Left renal pelvis (tissue), 4 donors: ENCODE measurements at regions not wholly inside any gene's neighbourhood (a gene's known extent, or its start where the extent isn't known, plus 50 kb on each side); places are given as distances from the start of the nearest gene placed in this dataset.
"Not testable (repeated sequence)": the region's sequence is repeated elsewhere in the genome, so short reads cannot be mapped to it uniquely, and the experiment has no call there.

Source experiments
- DNase-seq, 4 donors: peaks; one replicate each; pipeline ENCODE4 v3.0.0-alpha.2; 2013; ENCODE audit warnings: low read depth in 4 of 4, low spot score in 3 of 4

- no peak for DNase-seq
Observed at GRCh38 chr22:22772883-22773282, 114.7 kb upstream of the IGLL5 start.

DNA sequence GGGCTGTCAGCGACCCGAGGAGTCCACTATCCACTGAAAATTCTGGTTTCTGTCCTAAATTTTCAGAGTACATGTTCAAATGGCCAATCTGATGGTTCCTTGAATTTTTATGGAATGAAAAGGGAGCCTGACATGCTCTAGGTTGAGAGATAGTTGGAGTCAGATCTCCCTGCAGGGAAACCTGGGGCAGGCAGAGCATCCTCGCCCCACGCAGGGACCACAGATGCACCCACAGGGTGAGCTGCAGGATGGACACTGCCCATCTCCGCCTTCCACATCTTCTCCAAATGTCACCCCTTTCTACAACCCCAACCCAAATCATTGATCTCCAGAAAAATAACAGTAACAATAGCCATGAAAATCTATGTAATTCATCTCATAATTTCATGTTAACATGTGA is 114.2 kb upstream of the IGLL5 start:
- DNase-seq: no peak

GRCh38 chr22:22773979-22774604 is 113.5 kb upstream of the IGLL5 start:
- DNase-seq: no peak

- DNase-seq: not testable (repeated sequence)
Observed at GRCh38 chr22:22774762-22775161, 112.9 kb upstream of the IGLL5 start.

- no peak for DNase-seq
Observed at GRCh38 chr22:22776121-22776520, 111.5 kb upstream of the IGLL5 start.

GRCh38 chr22:22779213-22779612 is 108.4 kb upstream of the IGLL5 start:
- no peak for DNase-seq

GRCh38 chr22:22783575-22783974 is 104.0 kb upstream of the IGLL5 start:
- no peak for DNase-seq

DNA sequence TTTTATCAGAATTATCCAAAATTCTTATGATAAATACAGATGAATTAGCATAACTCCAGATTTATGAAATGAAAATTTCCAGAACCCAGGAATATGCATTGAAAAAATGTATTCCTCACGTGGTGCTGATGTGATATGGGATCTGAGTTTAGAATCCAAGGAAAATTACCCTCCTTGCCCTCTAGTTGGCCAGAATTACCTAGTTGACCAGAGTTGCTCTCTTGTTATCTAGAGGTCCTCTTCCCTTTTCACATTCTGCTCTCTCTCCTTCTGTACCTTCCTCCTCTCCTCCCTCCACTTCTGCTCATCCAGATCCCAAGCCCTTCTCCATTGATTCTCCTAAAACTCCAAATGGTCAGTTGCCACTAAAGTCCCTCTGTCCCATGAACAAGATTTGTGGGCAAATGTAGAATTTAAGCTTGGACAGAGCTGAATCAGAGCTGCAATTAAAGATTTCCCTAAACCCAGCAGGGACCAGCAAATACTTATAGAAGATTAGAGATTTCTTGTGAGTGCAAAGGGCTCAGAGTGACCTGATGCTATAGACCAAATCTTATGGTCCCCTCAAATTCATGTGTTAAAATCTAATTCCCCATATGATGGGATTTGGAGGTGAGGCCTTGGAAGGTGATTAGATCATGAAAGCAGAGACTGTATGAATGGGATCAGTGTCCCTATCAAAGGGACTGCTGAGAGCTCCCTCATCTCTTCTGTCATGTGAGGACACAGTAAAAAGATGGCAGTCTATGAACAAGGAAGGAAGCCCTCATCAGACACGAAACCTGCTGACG is 103.2 kb upstream of the IGLL5 start:
- DNase-seq: no peak

GRCh38 chr22:22785316-22786065 is 102.1 kb upstream of the IGLL5 start:
- DNase-seq: no peak

DNA sequence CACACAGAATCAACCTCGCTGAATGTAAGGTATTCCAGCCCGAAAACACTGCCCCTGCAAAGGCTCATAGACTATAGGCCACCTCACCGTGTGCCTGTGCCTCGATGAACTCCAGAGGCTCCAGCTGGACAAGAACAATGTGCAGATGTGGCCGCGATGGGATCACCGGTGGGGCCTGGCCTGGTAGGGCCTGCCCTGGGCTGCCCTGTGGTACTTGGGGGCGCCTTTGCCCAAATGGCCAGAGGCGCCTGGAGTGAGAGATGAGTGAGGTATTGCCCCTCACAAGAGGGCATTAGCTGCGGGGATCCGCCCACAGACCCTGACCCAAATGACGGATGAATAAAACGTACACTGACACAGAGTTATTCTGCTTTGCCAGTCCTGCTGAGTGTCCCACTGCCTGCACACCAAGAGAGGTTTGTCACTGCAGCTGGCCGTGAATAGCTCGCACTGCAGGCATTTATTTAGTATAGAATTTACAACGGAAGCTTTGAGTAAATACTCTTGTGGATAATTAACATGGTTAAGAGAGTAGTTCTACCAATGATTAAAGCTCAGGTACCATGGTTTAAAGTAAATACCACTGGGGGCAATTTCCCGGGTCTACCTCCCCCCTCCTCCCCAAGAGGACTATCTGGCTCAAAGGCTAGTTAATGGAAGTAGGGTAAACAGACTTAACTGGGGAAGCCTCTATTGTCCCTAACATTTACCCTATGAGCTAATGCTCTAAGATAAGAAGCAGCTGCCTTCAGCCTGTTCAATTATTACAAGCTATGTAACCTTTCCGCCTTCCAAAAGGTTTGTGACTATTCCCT is 101.1 kb upstream of the IGLL5 start:
- DNase-seq: no peak

DNA sequence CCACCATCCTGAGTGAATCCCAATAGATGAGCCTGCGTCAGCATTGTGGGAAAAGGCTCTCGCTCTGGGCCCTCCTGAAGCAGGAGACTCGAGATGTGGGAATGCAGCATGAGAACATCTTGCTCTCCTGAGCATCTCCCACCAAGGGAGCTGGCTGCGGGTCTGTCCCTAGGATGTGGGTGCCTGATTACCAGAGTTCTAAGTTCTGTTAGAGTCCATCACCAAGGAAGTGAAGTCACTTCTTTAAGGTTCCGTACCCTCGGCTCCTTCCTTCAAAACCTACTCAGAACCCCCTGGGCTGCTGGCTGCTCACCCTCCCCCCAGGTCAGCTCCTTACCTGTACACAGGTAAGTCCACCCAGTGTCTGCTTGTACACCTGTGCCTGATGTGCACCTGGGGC is 100.5 kb upstream of the IGLL5 start:
- DNase-seq: no peak

DNA sequence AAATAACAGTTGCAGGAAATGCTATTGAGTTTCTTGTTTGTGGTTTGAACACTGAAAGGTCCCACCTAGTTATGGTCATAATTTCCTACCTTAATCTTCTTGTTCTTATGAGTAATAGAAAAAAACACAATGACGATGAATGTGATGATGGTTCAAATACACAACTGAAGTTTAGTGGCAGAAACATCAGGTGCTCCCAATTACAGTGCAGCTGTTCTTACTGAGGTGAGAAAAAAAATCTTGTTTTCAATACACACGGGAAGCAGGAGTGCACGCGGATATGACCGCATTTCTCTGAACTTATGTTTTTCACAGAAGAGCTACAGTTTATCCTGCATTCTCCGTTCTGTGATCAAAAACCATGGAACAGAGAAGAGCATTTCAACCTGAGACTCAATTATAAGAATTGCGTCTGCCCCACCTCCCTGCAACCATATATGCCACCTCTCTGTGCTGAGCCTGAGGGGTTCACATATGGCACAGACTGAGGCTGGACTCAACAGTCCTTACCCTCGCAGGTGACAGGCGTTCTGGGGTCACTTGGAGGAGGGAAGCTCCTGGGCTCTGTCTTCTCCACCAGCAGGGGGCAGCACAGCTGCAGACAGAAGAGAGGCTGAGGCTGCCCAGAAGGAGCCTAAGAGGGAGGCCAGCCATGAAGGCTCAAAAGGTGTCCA is 99.7 kb upstream of the IGLL5 start:
- DNase-seq: peak in 1 of 4 donors; percentile 22

GRCh38 chr22:22788460-22789037 is 99.1 kb upstream of the IGLL5 start:
- DNase-seq: no peak

- DNase-seq: no peak
Observed at GRCh38 chr22:22789233-22789921, 98.2 kb upstream of the IGLL5 start.

- no peak for DNase-seq
Observed at GRCh38 chr22:22789922-22790845, 97.4 kb upstream of the IGLL5 start.

DNA sequence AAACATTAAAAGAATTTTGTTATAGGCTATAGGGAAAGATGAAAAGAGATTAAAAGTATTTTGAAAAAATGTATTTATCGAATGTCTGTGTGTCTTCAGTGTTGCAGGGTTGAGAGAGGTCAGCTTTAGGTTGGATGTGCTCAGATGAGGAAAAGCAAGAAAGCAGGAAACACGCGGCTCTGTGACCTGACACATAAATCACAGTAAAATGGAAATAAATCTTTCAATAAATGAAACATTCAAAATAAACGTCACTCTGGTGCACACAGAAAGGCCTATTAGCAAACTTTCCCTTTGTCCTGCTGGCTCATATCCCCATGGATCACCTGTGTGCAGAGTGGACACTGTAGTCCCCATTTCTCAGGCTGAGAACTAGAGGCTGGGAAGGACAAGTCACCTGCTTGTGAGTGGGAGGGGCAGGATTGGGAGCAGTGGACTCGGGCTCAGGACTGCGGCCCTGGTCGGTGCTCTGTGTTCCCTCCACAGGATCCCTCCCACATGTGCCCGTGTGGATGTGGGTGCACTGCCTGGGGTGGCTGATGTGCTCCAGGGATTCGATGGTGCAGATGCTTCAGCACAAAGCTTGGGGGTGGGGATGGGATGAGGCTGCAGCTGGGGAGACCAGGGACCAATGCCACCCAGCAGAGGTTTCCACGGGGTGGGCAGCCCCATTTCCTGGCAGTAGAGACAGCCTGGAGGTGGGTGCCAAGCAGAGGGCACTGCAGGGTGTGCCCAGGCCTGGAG is 96.0 kb upstream of the IGLL5 start:
- no peak for DNase-seq

DNA sequence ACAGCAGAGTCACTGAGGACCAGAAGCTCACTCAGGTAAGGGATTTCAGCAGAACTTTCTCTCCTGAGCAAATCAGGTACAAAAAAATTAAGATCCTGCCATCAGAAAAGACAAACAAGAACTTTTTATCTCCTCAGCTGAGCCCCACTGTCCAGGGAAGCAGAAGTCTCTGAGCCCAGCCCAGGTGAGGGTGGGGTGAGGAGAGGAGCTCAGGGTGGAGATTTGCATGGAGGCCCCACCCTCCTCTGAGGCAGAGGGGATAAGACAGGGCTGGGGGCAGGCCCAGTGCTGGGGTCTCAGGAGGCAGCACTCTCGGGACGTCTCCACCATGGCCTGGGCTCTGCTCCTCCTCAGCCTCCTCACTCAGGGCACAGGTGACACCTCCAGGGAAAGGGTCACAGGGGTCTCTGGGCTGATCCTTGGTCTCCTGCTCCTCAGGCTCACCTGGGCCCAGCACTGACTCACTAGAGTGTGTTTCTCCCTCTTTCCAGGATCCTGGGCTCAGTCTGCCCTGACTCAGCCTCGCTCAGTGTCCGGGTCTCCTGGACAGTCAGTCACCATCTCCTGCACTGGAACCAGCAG is 95.3 kb upstream of the IGLL5 start:
- DNase-seq: not testable (repeated sequence)
